Neural cell (in vitro differentiated cells): ENCODE measurements at regions not wholly inside any gene's neighbourhood (a gene's known extent, or its start where the extent isn't known, plus 50 kb on each side); places are given as distances from the start of the nearest gene placed in this dataset.

Source experiments
- H2AFZ ChIP-seq: fragments of 200-600, 300-800 bp; sonication (generic), shearing (Covaris generic); 2 replicates; pipeline ENCODE4 v1.6.0; 2014; ENCODE audit warnings: low read depth, mild to moderate bottlenecking, antibody characterized with exemption, low read length, moderate library complexity
- H3F3A ChIP-seq: fragments of 200-600 bp; shearing (Covaris generic); 2 replicates; pipeline ENCODE4 v1.6.1; 2016; ENCODE audit warnings: mild to moderate bottlenecking, moderate library complexity, mixed read lengths, antibody characterized with exemption, low read length; ENCODE audit not compliant: insufficient read depth, poor library complexity, severe bottlenecking
- H3K27ac ChIP-seq: fragments of 200-600, 300-800 bp; sonication (generic), shearing (Covaris generic); 2 replicates; pipeline ENCODE4 v1.5.1; 2014; ENCODE audit warnings: mild to moderate bottlenecking, low read length, moderate library complexity
- H3K27me3 ChIP-seq: fragments of 300-800, 200-600 bp; sonication (generic), shearing (Covaris generic); 2 replicates; pipeline ENCODE4 v1.6.0; 2014; ENCODE audit warnings: mild to moderate bottlenecking, low read depth, low read length, moderate library complexity; ENCODE audit not compliant: insufficient read depth
- H3K36me3 ChIP-seq: fragments of 300-800, 200-600 bp; sonication (generic), shearing (Covaris generic); 2 replicates; pipeline ENCODE4 v1.5.1; 2014; ENCODE audit warnings: mild to moderate bottlenecking, antibody characterized with exemption, low read length, moderate library complexity; ENCODE audit not compliant: insufficient read depth
- H3K4me2 ChIP-seq: fragments of 300-800, 200-600 bp; sonication (generic), shearing (Covaris generic); 2 replicates; pipeline ENCODE4 v1.6.0; 2014; ENCODE audit warnings: mild to moderate bottlenecking, low read length
- H3K4me3 ChIP-seq: fragments of 300-800, 200-600 bp; sonication (generic), shearing (Covaris generic); 2 replicates; pipeline ENCODE4 v1.5.1; 2014; ENCODE audit warnings: mild to moderate bottlenecking, low read length, moderate library complexity
- H3K79me2 ChIP-seq: fragments of 200-600 bp; shearing (Covaris generic); replicated peaks from 2 replicates; pipeline ENCODE4 v1.6.0; 2014; ENCODE audit warnings: mild to moderate bottlenecking, low read length, moderate library complexity; ENCODE audit not compliant: insufficient read depth
- H3K9ac ChIP-seq: fragments of 300-800, 200-600 bp; sonication (generic), shearing (Covaris generic); 2 replicates; pipeline ENCODE4 v1.6.1; 2016; ENCODE audit warnings: mild to moderate bottlenecking, low read length, mixed read lengths
- H3K9me2 ChIP-seq: fragments of 200-600 bp; shearing (Covaris generic); 2 replicates; pipeline ENCODE4 v1.6.1; 2016; ENCODE audit warnings: mild to moderate bottlenecking, low read length, mixed read lengths; ENCODE audit not compliant: insufficient read depth
- H3K9me3 ChIP-seq: fragments of 200-600, 300-800 bp; sonication (generic), shearing (Covaris generic); 2 replicates; pipeline ENCODE4 v1.6.1; 2016; ENCODE audit warnings: mild to moderate bottlenecking, mixed run types, low read length, moderate library complexity, mixed read lengths
- H4K20me1 ChIP-seq: fragments of 200-600 bp; shearing (Covaris generic); 2 replicates; pipeline ENCODE4 v1.6.1; 2016; ENCODE audit warnings: mild to moderate bottlenecking, mixed run types; ENCODE audit not compliant: insufficient read depth
- EP300 ChIP-seq: fragments of 450-650 bp; conservative IDR thresholded peaks from 2 replicates; pipeline ENCODE4 v1.6.1; 2014; ENCODE audit warnings: antibody characterized with exemption, mild to moderate bottlenecking, moderate library complexity; ENCODE audit not compliant: poor library complexity, severe bottlenecking
- EZH2 ChIP-seq: fragments of 200-600, 300-800 bp; shearing (Covaris generic), sonication (generic); IDR thresholded peaks from 2 replicates; pipeline ENCODE4 v1.6.1; 2014; ENCODE audit warnings: antibody characterized with exemption, low read length, borderline replicate concordance, mild to moderate bottlenecking; ENCODE audit not compliant: insufficient read depth, poor library complexity, severe bottlenecking
- MXI1 ChIP-seq: fragments of 450-650 bp; conservative IDR thresholded peaks from 2 replicates; pipeline ENCODE4 v1.6.1; 2014; ENCODE audit warnings: antibody characterized with exemption, mild to moderate bottlenecking; ENCODE audit not compliant: poor library complexity, severe bottlenecking
- POLR2AphosphoS5 ChIP-seq: IDR thresholded peaks from 2 replicates; pipeline ENCODE4 v1.6.1; 2012
- RAD21 ChIP-seq: fragments of 450-650 bp; conservative IDR thresholded peaks from 2 replicates; pipeline ENCODE4 v1.6.1; 2014; ENCODE audit warnings: antibody characterized with exemption, mild to moderate bottlenecking, moderate library complexity
- SMC3 ChIP-seq: fragments of 450-650 bp; conservative IDR thresholded peaks from 2 replicates; pipeline ENCODE4 v1.6.1; 2014; ENCODE audit warnings: antibody characterized with exemption, mild to moderate bottlenecking, moderate library complexity; ENCODE audit not compliant: poor library complexity
- TAF1 ChIP-seq: IDR thresholded peaks from 2 replicates; pipeline ENCODE4 v1.6.1; 2012; ENCODE audit warnings: low read depth
- TF ChIP-seq, protein P1 (sequence below): IDR thresholded peaks from 2 replicates; pipeline ENCODE4 v1.6.1; 2012; ENCODE audit warnings: borderline replicate concordance
- TF ChIP-seq, protein P2 (sequence below): fragments of 450-650 bp; IDR thresholded peaks from 2 replicates; pipeline ENCODE4 v1.5.1; 2014; ENCODE audit warnings: antibody characterized with exemption, mild to moderate bottlenecking, moderate library complexity; ENCODE audit not compliant: poor library complexity, severe bottlenecking

DNA sequence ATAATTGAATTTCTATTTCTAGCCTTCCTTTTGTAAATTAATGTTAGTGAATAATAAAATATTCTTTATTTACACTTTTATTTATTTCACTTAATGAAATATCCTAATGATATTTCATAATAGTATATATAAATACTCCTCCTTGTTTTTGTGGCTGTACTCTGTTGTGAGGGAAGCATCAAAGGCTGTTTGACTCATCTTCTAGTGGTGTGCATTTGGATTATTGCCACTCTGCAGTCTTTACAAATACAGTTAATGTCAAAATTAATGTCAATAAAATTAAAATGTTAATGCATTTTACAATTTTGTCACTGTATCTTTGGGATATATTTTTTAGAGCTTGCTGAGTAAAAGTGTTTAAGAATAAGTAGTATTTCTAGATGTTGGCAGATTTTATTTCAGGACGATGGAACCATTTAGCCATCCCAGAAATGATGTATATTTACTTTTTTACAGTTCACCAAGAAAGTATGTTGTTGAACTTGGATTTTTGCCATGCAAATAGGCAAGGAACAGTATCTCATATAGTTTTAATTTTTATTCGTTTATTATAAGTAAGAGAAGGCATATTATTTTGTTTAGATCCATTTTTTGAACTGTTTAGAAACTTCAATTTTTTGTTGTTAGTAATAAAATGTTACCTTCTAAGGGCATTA is 281.2 kb upstream of the SLITRK6 start:
- Histone ChIP-seq H4K20me1 (no peaks in the 10 kb centered on the region), H2AFZ (no peak overlapping the region), H3K79me2 (no peaks in the 10 kb centered on the region), H3K27ac (no peak overlapping the region), H3K9me2 (no peaks in the 10 kb centered on the region), H3K9ac (no peak overlapping the region), H3K4me3 (no peak overlapping the region), H3K27me3 (no peaks in the 10 kb centered on the region), H3K4me2 (no peak overlapping the region), H3K36me3 (no peaks in the 10 kb centered on the region), H3K9me3 (no peaks in the 10 kb centered on the region), H3F3A (no peaks in the 10 kb centered on the region)
- TF ChIP-seq EZH2 = no peak
- no peak for TF ChIP-seq SMC3
- no peak for TF ChIP-seq MXI1

DNA sequence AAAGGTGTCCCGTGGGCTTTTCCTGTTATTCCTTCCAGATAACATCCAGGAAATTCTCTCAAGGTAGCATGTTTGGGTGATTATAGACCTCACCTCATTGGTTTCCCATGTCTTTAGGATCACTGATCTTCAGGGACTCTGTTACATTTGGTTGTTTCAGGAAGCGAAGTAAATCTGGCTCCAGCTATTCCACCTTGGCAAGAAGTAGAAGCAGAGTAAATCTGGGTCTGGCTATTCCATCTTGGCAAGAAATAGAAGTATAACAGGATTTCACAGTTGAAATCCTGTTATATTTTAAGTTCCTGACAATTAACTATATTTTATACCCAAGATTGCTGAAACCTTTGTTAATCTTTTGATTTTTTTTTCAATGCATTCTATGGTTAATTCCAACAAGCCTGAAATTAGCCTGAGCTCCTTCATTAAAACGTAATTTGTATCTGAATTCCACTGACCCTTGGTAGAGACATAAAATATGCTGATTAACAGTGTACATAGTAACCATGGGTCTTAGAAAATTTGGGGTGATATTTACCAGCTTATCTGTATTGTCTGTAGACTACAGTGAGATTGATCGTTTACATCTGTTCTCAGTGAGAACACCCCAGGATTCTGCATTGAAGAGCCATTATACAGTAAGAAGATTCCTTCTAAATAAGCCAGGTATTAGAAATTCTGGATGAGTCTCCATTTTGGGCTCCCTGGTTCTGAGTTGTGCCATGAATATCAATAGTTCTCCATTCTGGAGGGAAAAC is 267.6 kb upstream of the SLITRK6 start:
- TF ChIP-seq SMC3 (no peak), EP300 (no peak), POLR2AphosphoS5 (no peak), RAD21 (no peak), MXI1 (no peak), EZH2 (no peak), TAF1 (no peak)
- TF ChIP-seq, protein P1, sequence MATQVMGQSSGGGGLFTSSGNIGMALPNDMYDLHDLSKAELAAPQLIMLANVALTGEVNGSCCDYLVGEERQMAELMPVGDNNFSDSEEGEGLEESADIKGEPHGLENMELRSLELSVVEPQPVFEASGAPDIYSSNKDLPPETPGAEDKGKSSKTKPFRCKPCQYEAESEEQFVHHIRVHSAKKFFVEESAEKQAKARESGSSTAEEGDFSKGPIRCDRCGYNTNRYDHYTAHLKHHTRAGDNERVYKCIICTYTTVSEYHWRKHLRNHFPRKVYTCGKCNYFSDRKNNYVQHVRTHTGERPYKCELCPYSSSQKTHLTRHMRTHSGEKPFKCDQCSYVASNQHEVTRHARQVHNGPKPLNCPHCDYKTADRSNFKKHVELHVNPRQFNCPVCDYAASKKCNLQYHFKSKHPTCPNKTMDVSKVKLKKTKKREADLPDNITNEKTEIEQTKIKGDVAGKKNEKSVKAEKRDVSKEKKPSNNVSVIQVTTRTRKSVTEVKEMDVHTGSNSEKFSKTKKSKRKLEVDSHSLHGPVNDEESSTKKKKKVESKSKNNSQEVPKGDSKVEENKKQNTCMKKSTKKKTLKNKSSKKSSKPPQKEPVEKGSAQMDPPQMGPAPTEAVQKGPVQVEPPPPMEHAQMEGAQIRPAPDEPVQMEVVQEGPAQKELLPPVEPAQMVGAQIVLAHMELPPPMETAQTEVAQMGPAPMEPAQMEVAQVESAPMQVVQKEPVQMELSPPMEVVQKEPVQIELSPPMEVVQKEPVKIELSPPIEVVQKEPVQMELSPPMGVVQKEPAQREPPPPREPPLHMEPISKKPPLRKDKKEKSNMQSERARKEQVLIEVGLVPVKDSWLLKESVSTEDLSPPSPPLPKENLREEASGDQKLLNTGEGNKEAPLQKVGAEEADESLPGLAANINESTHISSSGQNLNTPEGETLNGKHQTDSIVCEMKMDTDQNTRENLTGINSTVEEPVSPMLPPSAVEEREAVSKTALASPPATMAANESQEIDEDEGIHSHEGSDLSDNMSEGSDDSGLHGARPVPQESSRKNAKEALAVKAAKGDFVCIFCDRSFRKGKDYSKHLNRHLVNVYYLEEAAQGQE = no peak
- TF ChIP-seq, protein P2, sequence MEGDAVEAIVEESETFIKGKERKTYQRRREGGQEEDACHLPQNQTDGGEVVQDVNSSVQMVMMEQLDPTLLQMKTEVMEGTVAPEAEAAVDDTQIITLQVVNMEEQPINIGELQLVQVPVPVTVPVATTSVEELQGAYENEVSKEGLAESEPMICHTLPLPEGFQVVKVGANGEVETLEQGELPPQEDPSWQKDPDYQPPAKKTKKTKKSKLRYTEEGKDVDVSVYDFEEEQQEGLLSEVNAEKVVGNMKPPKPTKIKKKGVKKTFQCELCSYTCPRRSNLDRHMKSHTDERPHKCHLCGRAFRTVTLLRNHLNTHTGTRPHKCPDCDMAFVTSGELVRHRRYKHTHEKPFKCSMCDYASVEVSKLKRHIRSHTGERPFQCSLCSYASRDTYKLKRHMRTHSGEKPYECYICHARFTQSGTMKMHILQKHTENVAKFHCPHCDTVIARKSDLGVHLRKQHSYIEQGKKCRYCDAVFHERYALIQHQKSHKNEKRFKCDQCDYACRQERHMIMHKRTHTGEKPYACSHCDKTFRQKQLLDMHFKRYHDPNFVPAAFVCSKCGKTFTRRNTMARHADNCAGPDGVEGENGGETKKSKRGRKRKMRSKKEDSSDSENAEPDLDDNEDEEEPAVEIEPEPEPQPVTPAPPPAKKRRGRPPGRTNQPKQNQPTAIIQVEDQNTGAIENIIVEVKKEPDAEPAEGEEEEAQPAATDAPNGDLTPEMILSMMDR = no peak

More for the DNA sequence above, 267.6 kb upstream of the SLITRK6 start:
- no peaks in the 10 kb centered on the region for H3K9me3 ChIP-seq
- no peak overlapping the region for H3K9ac ChIP-seq
- H3K4me2 ChIP-seq = no peak overlapping the region
- no peaks in the 10 kb centered on the region for H4K20me1 ChIP-seq
- H3K36me3 ChIP-seq = no peaks in the 10 kb centered on the region
- no peaks in the 10 kb centered on the region for H3K79me2 ChIP-seq
- H3K27me3 ChIP-seq = no peaks in the 10 kb centered on the region
- no peak overlapping the region for H3K27ac ChIP-seq
- no peak overlapping the region for H2AFZ ChIP-seq
- no peak overlapping the region for H3K4me3 ChIP-seq
- H3K9me2 ChIP-seq = no peaks in the 10 kb centered on the region
- no peaks in the 10 kb centered on the region for H3F3A ChIP-seq
